HEK293 (cell line): ENCODE measurements at regions not wholly inside any gene's neighbourhood (a gene's known extent, or its start where the extent isn't known, plus 50 kb on each side); places are given as distances from the start of the nearest gene placed in this dataset.

ENCODE experiments used
- CTCF ChIA-PET: fragments of 350-600 bp; formaldehyde crosslinking; extraction: SDS; loops from one replicate; lab custom pipeline; 2021; ENCODE audit warnings: antibody characterized with exemption; lab: Yijun Ruan, JAX
- POLR2A ChIA-PET: fragments of 300-600 bp; formaldehyde crosslinking; extraction: SDS; loops from one replicate; lab custom pipeline; 2020; ENCODE audit warnings: antibody characterized with exemption, inconsistent platforms; lab: Yijun Ruan, JAX
- H3K27ac ChIP-seq: fragments of 200-500 bp; sonication (Bioruptor generic); 2 replicates; pipeline ENCODE4 v1.5.1; 2014; ENCODE audit warnings: low read depth, low read length, control low read depth, inconsistent platforms; ENCODE audit errors: extremely low read depth
- H3K36me3 ChIP-seq, 2 experiments: fragments of 200-500 bp in 1 of 2; sonication (Bioruptor generic) in 1 of 2; 1 replicate in 1 of 2; 2 replicates in 1 of 2; pipeline ENCODE4 v1.5.1; 2014 to 2017; ENCODE audit warnings: inconsistent platforms in 2 of 2, low read length in 2 of 2; ENCODE audit not compliant: control insufficient read depth in 2 of 2, insufficient read depth in 1 of 2
- H3K4me1 ChIP-seq: fragments of 200-500 bp; sonication (Bioruptor generic); 2 replicates; pipeline ENCODE4 v1.5.1; 2014; ENCODE audit warnings: mild to moderate bottlenecking, low read length, inconsistent platforms; ENCODE audit not compliant: control insufficient read depth, insufficient read depth
- H3K4me3 ChIP-seq: 2 replicates; pipeline ENCODE4 v1.5.1; 2011; ENCODE audit warnings: low read depth, mild to moderate bottlenecking, control low read depth, low read length, moderate library complexity
- H3K9me3 ChIP-seq: fragments of 200-500 bp; sonication (Bioruptor generic); 2 replicates; pipeline ENCODE4 v1.5.1; 2014; ENCODE audit warnings: low read depth, low read length, inconsistent platforms; ENCODE audit not compliant: control insufficient read depth, insufficient read depth
- ELK4 ChIP-seq: IDR thresholded peaks from 2 replicates; pipeline ENCODE4 v1.6.1; 2011; ENCODE audit warnings: mild to moderate bottlenecking, low read depth, low read length, borderline replicate concordance
- IKZF3 ChIP-seq: fragments of 450-650 bp; IDR thresholded peaks from 2 replicates; pipeline ENCODE4 v1.5.0; 2018; ENCODE audit warnings: missing biosample characterization, mild to moderate bottlenecking, missing genetic modification characterization, moderate library complexity
- KLF10 ChIP-seq: fragments of 450-650 bp; IDR thresholded peaks from 2 replicates; pipeline ENCODE4 v1.5.1; 2018; ENCODE audit warnings: missing biosample characterization, mild to moderate bottlenecking, missing genetic modification characterization
- OVOL3 ChIP-seq: fragments of 450-650 bp; formaldehyde crosslinking; IDR thresholded peaks from 2 replicates; pipeline ENCODE4 v1.5.1; 2016; ENCODE audit warnings: missing biosample characterization, missing genetic modification characterization
- ZBTB8A ChIP-seq: fragments of 450-650 bp; formaldehyde crosslinking; IDR thresholded peaks from 2 replicates; pipeline ENCODE4 v1.5.1; 2016; ENCODE audit warnings: missing biosample characterization, missing genetic modification characterization
- ZNF10 ChIP-seq: fragments of 450-650 bp; formaldehyde crosslinking; IDR thresholded peaks from 2 replicates; pipeline ENCODE4 v1.5.1; 2017; ENCODE audit warnings: missing biosample characterization, missing genetic modification characterization
- ZNF138 ChIP-seq: fragments of 450-650 bp; formaldehyde crosslinking; IDR thresholded peaks from 2 replicates; pipeline ENCODE4 v1.5.1; 2016; ENCODE audit warnings: missing biosample characterization, missing genetic modification characterization, borderline replicate concordance
- ZNF274 ChIP-seq, 2 experiments: fragments of 200-500 bp in 1 of 2; fragments of 450-650 bp in 1 of 2; sonication (Bioruptor generic) in 1 of 2; formaldehyde crosslinking in 1 of 2; IDR thresholded peaks; 2 replicates each; pipeline versions ENCODE4 v1.5.1 to v1.6.1; 2014 to 2016; ENCODE audit warnings: borderline replicate concordance in 1 of 2, inconsistent platforms in 1 of 2, low read length in 1 of 2, missing biosample characterization in 1 of 2, missing genetic modification characterization in 1 of 2
- ZNF324 ChIP-seq: fragments of 450-650 bp; formaldehyde crosslinking; IDR thresholded peaks from 2 replicates; pipeline ENCODE4 v1.5.1; 2016; ENCODE audit warnings: missing biosample characterization, missing genetic modification characterization
- ZNF549 ChIP-seq: fragments of 450-650 bp; IDR thresholded peaks from 2 replicates; pipeline ENCODE4 v1.5.1; 2018; ENCODE audit warnings: missing biosample characterization, missing genetic modification characterization, mild to moderate bottlenecking, inconsistent platforms, moderate library complexity
- ZNF560 ChIP-seq: fragments of 450-650 bp; formaldehyde crosslinking; IDR thresholded peaks from 2 replicates; pipeline ENCODE4 v1.5.1; 2017; ENCODE audit warnings: missing biosample characterization, missing genetic modification characterization, borderline replicate concordance
- ZNF571 ChIP-seq: fragments of 450-650 bp; formaldehyde crosslinking; IDR thresholded peaks from 2 replicates; pipeline ENCODE4 v1.5.0; 2017; ENCODE audit warnings: missing biosample characterization, missing genetic modification characterization
- ZNF580 ChIP-seq: fragments of 450-650 bp; formaldehyde crosslinking; IDR thresholded peaks from 2 replicates; pipeline ENCODE4 v1.5.1; 2016; ENCODE audit warnings: missing biosample characterization, missing genetic modification characterization
- ZNF791 ChIP-seq: fragments of 450-650 bp; formaldehyde crosslinking; IDR thresholded peaks from 2 replicates; pipeline ENCODE4 v1.5.1; 2016; ENCODE audit warnings: missing biosample characterization, missing genetic modification characterization
- ZXDB ChIP-seq: fragments of 450-650 bp; formaldehyde crosslinking; IDR thresholded peaks from 2 replicates; pipeline ENCODE4 v1.5.1; 2016; ENCODE audit warnings: missing biosample characterization, missing genetic modification characterization
- TF ChIP-seq, protein P1 (sequence below): fragments of 450-650 bp; formaldehyde crosslinking; IDR thresholded peaks from 2 replicates; pipeline ENCODE4 v1.5.1; 2016; ENCODE audit warnings: missing biosample characterization, missing genetic modification characterization
- TF ChIP-seq, protein P2 (sequence below): fragments of 450-650 bp; formaldehyde crosslinking; conservative IDR thresholded peaks from 2 replicates; pipeline ENCODE4 v1.5.1; 2016; ENCODE audit warnings: low read depth, missing biosample characterization, missing genetic modification characterization
- TF ChIP-seq, protein P3 (sequence below): fragments of 450-650 bp; IDR thresholded peaks from 2 replicates; pipeline ENCODE4 v1.5.1; 2018; ENCODE audit warnings: missing biosample characterization, mild to moderate bottlenecking, missing genetic modification characterization

DNA sequence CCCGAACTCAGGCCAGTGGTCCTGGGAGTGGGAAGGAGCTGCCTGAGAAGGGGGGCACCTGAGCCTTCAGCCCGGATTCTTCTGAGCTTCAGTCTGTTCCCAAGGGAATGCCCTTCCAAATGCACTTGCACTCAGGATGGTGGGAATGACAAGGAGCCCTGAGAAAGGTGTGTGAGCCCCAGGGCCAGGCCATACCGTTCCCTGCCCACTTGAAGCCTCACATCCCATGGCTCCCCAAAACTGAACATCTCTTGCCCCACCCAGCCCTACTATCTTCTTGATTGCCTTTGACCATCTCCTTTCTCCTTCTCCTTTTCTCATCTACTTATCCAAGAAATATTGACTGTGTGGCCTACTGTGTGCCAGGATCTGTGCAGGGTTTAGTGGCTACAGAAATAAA is 84.4 kb upstream of the HSPA9 start:
- Histone ChIP-seq H3K9me3 (no peaks in the 10 kb centered on the region), H3K36me3 (no peaks in the 10 kb centered on the region), H3K27ac (no peak overlapping the region), H3K4me1 (no peaks in the 10 kb centered on the region), H3K4me3 (no peak overlapping the region)
- ChIA-PET POLR2A (no interaction called here), CTCF (no interaction called here)
- TF ChIP-seq, protein P1, sequence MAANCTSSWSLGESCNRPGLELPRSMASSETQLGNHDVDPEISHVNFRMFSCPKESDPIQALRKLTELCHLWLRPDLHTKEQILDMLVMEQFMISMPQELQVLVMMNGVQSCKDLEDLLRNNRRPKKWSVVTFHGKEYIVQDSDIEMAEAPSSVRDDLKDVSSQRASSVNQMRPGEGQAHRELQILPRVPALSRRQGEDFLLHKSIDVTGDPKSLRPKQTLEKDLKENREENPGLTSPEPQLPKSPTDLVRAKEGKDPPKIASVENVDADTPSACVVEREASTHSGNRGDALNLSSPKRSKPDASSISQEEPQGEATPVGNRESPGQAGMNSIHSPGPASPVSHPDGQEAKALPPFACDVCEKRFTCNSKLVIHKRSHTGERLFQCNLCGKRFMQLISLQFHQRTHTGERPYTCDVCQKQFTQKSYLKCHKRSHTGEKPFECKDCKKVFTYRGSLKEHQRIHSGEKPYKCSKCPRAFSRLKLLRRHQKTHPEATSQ (tag by site-specific recombination): no peak

DNA sequence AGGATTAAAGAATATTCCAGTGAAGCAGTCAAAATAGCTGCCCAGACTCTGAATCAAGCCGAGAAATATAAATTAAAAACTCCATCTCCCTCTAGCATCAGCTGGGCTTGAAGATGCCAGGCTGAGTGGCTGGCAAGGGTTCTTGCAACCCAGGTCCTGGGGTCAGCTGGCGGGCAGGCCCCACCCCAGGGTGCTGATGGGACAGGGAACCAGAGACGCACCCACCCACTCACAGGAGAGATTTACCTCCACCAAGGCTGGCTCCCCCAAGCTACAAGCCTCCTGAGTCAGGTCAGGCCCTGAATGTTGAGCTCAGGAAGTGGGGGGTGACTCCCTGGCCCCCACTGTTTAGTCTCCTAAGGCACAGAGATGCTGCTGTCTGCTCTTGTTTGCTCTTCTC is 83.9 kb upstream of the HSPA9 start:
- CTCF ChIA-PET: no interaction called here
- H3K4me3 ChIP-seq: no peak overlapping the region
- H3K36me3 ChIP-seq: no peaks in the 10 kb centered on the region
- TF ChIP-seq IKZF3 (no peak), ZXDB (no peak), KLF10 (tag by site-specific recombination) (no peak), ZNF324 (tag by site-specific recombination) (no peak), ZNF791 (tag by site-specific recombination) (no peak), ZNF549 (tag by site-specific recombination) (no peak), ZNF274 (IDR thresholded peaks at IDR 0.05; ENCODE audit: low read length) (no peak), ZNF274 (tag by site-specific recombination; IDR thresholded peaks at IDR 0.05; ENCODE audit: borderline replicate concordance) (no peak), ZBTB8A (tag by site-specific recombination) (no peak), ZNF560 (tag by site-specific recombination) (no peak), ZNF571 (no peak), ZNF138 (tag by site-specific recombination) (no peak), ZNF580 (no peak), ZNF10 (no peak), ELK4 (no peak), OVOL3 (tag by site-specific recombination) (no peak)
- TF ChIP-seq, protein P2, sequence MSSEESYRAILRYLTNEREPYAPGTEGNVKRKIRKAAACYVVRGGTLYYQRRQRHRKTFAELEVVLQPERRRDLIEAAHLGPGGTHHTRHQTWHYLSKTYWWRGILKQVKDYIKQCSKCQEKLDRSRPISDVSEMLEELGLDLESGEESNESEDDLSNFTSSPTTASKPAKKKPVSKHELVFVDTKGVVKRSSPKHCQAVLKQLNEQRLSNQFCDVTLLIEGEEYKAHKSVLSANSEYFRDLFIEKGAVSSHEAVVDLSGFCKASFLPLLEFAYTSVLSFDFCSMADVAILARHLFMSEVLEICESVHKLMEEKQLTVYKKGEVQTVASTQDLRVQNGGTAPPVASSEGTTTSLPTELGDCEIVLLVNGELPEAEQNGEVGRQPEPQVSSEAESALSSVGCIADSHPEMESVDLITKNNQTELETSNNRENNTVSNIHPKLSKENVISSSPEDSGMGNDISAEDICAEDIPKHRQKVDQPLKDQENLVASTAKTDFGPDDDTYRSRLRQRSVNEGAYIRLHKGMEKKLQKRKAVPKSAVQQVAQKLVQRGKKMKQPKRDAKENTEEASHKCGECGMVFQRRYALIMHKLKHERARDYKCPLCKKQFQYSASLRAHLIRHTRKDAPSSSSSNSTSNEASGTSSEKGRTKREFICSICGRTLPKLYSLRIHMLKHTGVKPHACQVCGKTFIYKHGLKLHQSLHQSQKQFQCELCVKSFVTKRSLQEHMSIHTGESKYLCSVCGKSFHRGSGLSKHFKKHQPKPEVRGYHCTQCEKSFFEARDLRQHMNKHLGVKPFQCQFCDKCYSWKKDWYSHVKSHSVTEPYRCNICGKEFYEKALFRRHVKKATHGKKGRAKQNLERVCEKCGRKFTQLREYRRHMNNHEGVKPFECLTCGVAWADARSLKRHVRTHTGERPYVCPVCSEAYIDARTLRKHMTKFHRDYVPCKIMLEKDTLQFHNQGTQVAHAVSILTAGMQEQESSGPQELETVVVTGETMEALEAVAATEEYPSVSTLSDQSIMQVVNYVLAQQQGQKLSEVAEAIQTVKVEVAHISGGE: no peak
- TF ChIP-seq, protein P3, sequence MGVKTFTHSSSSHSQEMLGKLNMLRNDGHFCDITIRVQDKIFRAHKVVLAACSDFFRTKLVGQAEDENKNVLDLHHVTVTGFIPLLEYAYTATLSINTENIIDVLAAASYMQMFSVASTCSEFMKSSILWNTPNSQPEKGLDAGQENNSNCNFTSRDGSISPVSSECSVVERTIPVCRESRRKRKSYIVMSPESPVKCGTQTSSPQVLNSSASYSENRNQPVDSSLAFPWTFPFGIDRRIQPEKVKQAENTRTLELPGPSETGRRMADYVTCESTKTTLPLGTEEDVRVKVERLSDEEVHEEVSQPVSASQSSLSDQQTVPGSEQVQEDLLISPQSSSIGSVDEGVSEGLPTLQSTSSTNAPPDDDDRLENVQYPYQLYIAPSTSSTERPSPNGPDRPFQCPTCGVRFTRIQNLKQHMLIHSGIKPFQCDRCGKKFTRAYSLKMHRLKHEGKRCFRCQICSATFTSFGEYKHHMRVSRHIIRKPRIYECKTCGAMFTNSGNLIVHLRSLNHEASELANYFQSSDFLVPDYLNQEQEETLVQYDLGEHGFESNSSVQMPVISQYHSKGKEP (tag by site-specific recombination): no peak
- TF ChIP-seq, protein P1 (tag by site-specific recombination): no peak
- no peak overlapping the region for H3K27ac ChIP-seq
- POLR2A ChIA-PET: no interaction called here
- no peaks in the 10 kb centered on the region for H3K4me1 ChIP-seq
- H3K9me3 ChIP-seq: no peaks in the 10 kb centered on the region
